ENCODE measurements at regions not wholly inside any gene's neighbourhood (a gene's known extent, or its start where the extent isn't known, plus 50 kb on each side); places are given as distances from the start of the nearest gene placed in this dataset.
"Not testable (repeated sequence)": the region's sequence is repeated elsewhere in the genome, so short reads cannot be mapped to it uniquely, and the experiment has no call there.

GRCh38 chr1:163588796-163589195 lies 267.0 kb downstream of the NUF2 start:
- TF ChIP-seq, protein P1, sequence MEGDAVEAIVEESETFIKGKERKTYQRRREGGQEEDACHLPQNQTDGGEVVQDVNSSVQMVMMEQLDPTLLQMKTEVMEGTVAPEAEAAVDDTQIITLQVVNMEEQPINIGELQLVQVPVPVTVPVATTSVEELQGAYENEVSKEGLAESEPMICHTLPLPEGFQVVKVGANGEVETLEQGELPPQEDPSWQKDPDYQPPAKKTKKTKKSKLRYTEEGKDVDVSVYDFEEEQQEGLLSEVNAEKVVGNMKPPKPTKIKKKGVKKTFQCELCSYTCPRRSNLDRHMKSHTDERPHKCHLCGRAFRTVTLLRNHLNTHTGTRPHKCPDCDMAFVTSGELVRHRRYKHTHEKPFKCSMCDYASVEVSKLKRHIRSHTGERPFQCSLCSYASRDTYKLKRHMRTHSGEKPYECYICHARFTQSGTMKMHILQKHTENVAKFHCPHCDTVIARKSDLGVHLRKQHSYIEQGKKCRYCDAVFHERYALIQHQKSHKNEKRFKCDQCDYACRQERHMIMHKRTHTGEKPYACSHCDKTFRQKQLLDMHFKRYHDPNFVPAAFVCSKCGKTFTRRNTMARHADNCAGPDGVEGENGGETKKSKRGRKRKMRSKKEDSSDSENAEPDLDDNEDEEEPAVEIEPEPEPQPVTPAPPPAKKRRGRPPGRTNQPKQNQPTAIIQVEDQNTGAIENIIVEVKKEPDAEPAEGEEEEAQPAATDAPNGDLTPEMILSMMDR (IDR thresholded peaks at IDR 0.05) = no peak
- DNase-seq (no peak), ATAC-seq (no peak)
- H3K4me3 ChIP-seq = no peak overlapping the region
- H3K27me3 ChIP-seq = no peaks in the 10 kb centered on the region
- H3K36me3 ChIP-seq = no peaks in the 10 kb centered on the region
- intact Hi-C loops (cut with DNase I) = no loop called here
- no peaks in the 10 kb centered on the region for H3K4me1 ChIP-seq
- H3K9me3 ChIP-seq = peaks cover 0 to 4% of the 10 kb centered on the region in 2 donors
- no peak overlapping the region for H3K27ac ChIP-seq

- Histone ChIP-seq H3K4me3 (no peak overlapping the region), H3K4me1 (no peaks in the 10 kb centered on the region), H3K36me3 (no peaks in the 10 kb centered on the region), H3K9me3 (peaks cover 0 to 5% of the 10 kb centered on the region in 2 donors), H3K27me3 (no peaks in the 10 kb centered on the region), H3K27ac (no peak overlapping the region)
- DNase-seq (no peak), ATAC-seq (no peak)
- TF ChIP-seq, protein P1 (IDR thresholded peaks at IDR 0.05) = no peak
- intact Hi-C loops (cut with DNase I) = no loop called here
These were observed 268.0 kb downstream of the NUF2 start for GRCh38 chr1:163589735-163590134.

GRCh38 chr1:163591131-163591530 lies 269.4 kb downstream of the NUF2 start:
- intact Hi-C loops (cut with DNase I) = not testable (repeated sequence)

GRCh38 chr1:163592623-163593022 lies 270.9 kb downstream of the NUF2 start:
- H3K27me3 ChIP-seq; H3K27ac ChIP-seq; H3K4me1 ChIP-seq; ATAC-seq; intact Hi-C loops (cut with DNase I); H3K4me3 ChIP-seq; H3K36me3 ChIP-seq; DNase-seq: not testable (repeated sequence)
- H3K9me3 ChIP-seq = peaks cover 0 to 11% of the 10 kb centered on the region in 2 donors

More at GRCh38 chr1:163591131-163591530, 269.4 kb downstream of the NUF2 start:
- ATAC-seq, H3K36me3 ChIP-seq, DNase-seq, H3K27ac ChIP-seq, H3K4me1 ChIP-seq, H3K27me3 ChIP-seq, H3K4me3 ChIP-seq: not testable (repeated sequence)
- H3K9me3 ChIP-seq = peaks cover 0 to 11% of the 10 kb centered on the region in 2 donors

- H3K27me3 ChIP-seq; H3K4me1 ChIP-seq; DNase-seq; H3K36me3 ChIP-seq; H3K4me3 ChIP-seq; intact Hi-C loops (cut with DNase I); ATAC-seq; H3K27ac ChIP-seq: not testable (repeated sequence)
- peaks cover 0 to 11% of the 10 kb centered on the region in 2 donors for H3K9me3 ChIP-seq
These were observed 274.4 kb downstream of the NUF2 start for GRCh38 chr1:163596106-163596505.

DNA sequence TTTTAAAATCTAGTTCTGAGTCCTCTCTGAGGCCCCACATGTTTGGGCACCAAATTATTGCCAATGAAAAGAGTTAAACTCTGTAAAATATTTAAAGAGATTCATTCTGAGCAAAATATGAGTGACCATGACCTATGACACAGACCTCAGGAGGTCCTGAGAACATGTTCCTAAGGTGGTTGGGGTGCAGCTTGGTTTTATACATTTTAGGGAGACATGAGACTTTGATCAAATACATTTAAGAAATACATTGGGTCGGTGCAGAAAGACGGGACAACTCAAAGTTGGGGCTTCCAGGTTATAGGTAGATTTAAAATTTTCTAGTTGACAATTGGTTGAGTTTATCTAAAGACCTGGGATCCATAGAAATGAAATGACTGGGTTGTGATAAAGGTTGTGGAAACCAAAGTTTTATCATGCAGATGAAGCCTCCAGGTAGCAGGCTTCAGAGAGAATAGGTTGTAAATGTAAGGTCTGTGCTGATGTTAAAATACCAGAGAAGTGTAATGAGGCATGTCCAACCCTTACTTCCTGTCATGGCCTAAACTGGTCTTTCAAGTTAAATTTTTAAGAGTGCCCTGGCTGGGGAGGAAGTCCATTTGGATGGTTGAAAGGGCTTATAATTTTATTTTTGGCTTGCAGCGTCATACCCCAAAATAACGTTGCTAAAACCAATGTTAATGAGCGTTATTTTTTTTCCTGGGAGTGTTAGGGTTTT lies 274.9 kb downstream of the NUF2 start:
- Histone ChIP-seq H3K4me3 (no peak overlapping the region), H3K36me3 (no peaks in the 10 kb centered on the region), H3K9me3 (peaks cover 0 to 11% of the 10 kb centered on the region in 2 donors), H3K4me1 (no peaks in the 10 kb centered on the region), H3K27me3 (no peaks in the 10 kb centered on the region), H3K27ac (no peak overlapping the region)
- intact Hi-C loops (cut with DNase I) = no loop called here
- no peak for ATAC-seq
- no peak for DNase-seq
- TF ChIP-seq, protein P1 (IDR thresholded peaks at IDR 0.05) = no peak

DNA sequence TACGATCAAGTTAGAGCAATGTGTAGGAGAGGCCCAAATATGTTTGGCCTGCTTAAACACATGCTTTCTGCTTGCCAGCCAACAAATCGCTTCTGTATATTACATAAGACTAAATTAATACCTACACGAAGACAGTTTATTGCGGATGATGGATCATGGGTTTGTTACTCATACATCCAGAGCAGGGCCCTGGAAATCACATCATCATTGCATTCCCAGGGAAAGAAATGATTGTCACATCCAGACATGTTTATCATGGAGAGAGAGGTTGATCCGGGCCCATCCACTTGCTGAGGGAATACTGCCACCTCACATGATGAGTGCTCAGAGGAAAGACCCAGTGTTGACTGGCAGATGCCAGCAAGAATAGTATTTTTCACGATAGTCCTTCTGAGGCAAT lies 282.6 kb downstream of the NUF2 start:
- no peak for DNase-seq
- H3K4me1 ChIP-seq = no peaks in the 10 kb centered on the region
- no peaks in the 10 kb centered on the region for H3K36me3 ChIP-seq
- H3K27me3 ChIP-seq = no peaks in the 10 kb centered on the region
- intact Hi-C loops (cut with DNase I) = no loop called here
- H3K9me3 ChIP-seq = no peaks in the 10 kb centered on the region
- H3K27ac ChIP-seq = no peak overlapping the region
- TF ChIP-seq, protein P1 (IDR thresholded peaks at IDR 0.05) = no peak
- H3K4me3 ChIP-seq = no peak overlapping the region
- no peak for ATAC-seq

All from left lung (tissue), 4 donors.